A549 (cell line): ENCODE measurements at regions not wholly inside any gene's neighbourhood (a gene's known extent, or its start where the extent isn't known, plus 50 kb on each side); places are given as distances from the start of the nearest gene placed in this dataset.

ENCODE experiments used
- ATAC-seq, 2 experiments: fragments of 200-7000 bp in 1 of 2; fragments of >200 bp in 1 of 2; cut with Nextera tagmentation in 1 of 2; cut with Tn5 transposase in 1 of 2; 3 replicates each; pipeline versions ENCODE4 v1.8.0 to v1.9.1; 2018 to 2020; ENCODE audit warnings: mild to moderate bottlenecking in 1 of 2, moderate library complexity in 1 of 2
- CTCF ChIA-PET: fragments of 300-600 bp; sonication (Branson Sonifier 250); formaldehyde crosslinking; extraction: SDS; loops from one replicate; lab custom pipeline; 2021; ENCODE audit warnings: antibody characterized with exemption, inconsistent platforms; lab: Yijun Ruan, JAX
- POLR2A ChIA-PET: fragments of 350-600 bp; formaldehyde crosslinking; extraction: SDS; loops from one replicate; lab custom pipeline; 2021; ENCODE audit warnings: antibody characterized with exemption, inconsistent platforms; lab: Yijun Ruan, JAX
- DNase-seq, 2 experiments: peaks; one replicate each; pipeline versions ENCODE4 v3.0.0 to v3.0.0-alpha.2; 2011 to 2016; ENCODE audit warnings: low read depth in 1 of 2, low spot score in 1 of 2
- FAIRE-seq: peaks from 2 replicates; lab custom pipeline; 2011; peaks lifted over from hg19 to GRCh38; lab: Jason Lieb, UNC
- H3K27ac ChIP-seq, 2 experiments: fragments of >200 bp; sonication (Bioruptor Twin); formaldehyde crosslinking; 3 replicates each; pipeline ENCODE4 v1.5.1; 2016 to 2017
- H3K4me1 ChIP-seq: fragments of >200 bp; sonication (Bioruptor Twin); formaldehyde crosslinking; 3 replicates; pipeline ENCODE4 v1.6.1; 2016
- H3K4me2 ChIP-seq: fragments of >200 bp; sonication (Bioruptor Twin); formaldehyde crosslinking; 3 replicates; pipeline ENCODE4 v1.6.1; 2016
- H3K4me3 ChIP-seq: fragments of >200 bp; sonication (Bioruptor Twin); formaldehyde crosslinking; 3 replicates; pipeline ENCODE4 v1.5.1; 2016
- H3K9me3 ChIP-seq: fragments of >200 bp; sonication (Bioruptor Twin); formaldehyde crosslinking; 3 replicates; pipeline ENCODE4 v1.6.1; 2016
- CBX2 ChIP-seq: fragments of 200-600 bp; sonication (generic); IDR thresholded peaks from 2 replicates; pipeline ENCODE4 v1.6.1; 2016; ENCODE audit warnings: low read depth, mild to moderate bottlenecking, borderline replicate concordance
- EHF ChIP-seq: fragments of 250-450 bp; sonication (Bioruptor Pico); IDR thresholded peaks from 2 replicates; pipeline ENCODE4 v1.5.0; 2020; ENCODE audit warnings: mild to moderate bottlenecking
- EP300 ChIP-seq, 2 experiments: fragments of >200 bp; sonication (Bioruptor Twin); formaldehyde crosslinking; IDR thresholded peaks; 2 replicates in 1 of 2; 3 replicates in 1 of 2; pipeline ENCODE4 v1.6.1; 2016 to 2017
- FOSB ChIP-seq: fragments of 250-450 bp; sonication (Bioruptor Pico); IDR thresholded peaks from 2 replicates; pipeline ENCODE4 v1.5.0; 2020; ENCODE audit warnings: mild to moderate bottlenecking, moderate library complexity
- FOSL2 ChIP-seq, 2 experiments: fragments of 450-650 bp in 1 of 2; fragments of >200 bp in 1 of 2; sonication (Bioruptor Twin) in 1 of 2; formaldehyde crosslinking; IDR thresholded peaks; 2 replicates each; pipeline versions ENCODE4 v1.5.0 to v1.6.1; 2016 to 2020; ENCODE audit warnings: mild to moderate bottlenecking in 1 of 2, moderate library complexity in 1 of 2
- FOXS1 ChIP-seq: fragments of 250-450 bp; sonication (Bioruptor Pico); IDR thresholded peaks from 2 replicates; pipeline ENCODE4 v1.5.0; 2020; ENCODE audit warnings: mild to moderate bottlenecking, moderate library complexity
- HDAC2 ChIP-seq: fragments of 200-600 bp; sonication (generic); IDR thresholded peaks from 2 replicates; pipeline ENCODE4 v1.6.1; 2016
- HEYL ChIP-seq: fragments of 250-450 bp; sonication (Bioruptor Pico); IDR thresholded peaks from 2 replicates; pipeline ENCODE4 v1.8.0; 2021; ENCODE audit warnings: mild to moderate bottlenecking, moderate library complexity
- HMGXB4 ChIP-seq: fragments of 250-450 bp; sonication (Bioruptor Pico); IDR thresholded peaks from 2 replicates; pipeline ENCODE4 v1.5.0; 2021; ENCODE audit warnings: mild to moderate bottlenecking, moderate library complexity, borderline replicate concordance
- HOXA7 ChIP-seq: fragments of 250-450 bp; sonication (Bioruptor Pico); IDR thresholded peaks from 2 replicates; pipeline ENCODE4 v1.5.0; 2020; ENCODE audit warnings: mild to moderate bottlenecking, moderate library complexity
- JUN ChIP-seq, 2 experiments: fragments of >200 bp; sonication (Bioruptor Twin); formaldehyde crosslinking; IDR thresholded peaks; 2 replicates in 1 of 2; 3 replicates in 1 of 2; pipeline ENCODE4 v1.6.1; 2016 to 2017
- JUNB ChIP-seq: fragments of >200 bp; sonication (Bioruptor Twin); formaldehyde crosslinking; IDR thresholded peaks from 2 replicates; pipeline ENCODE4 v1.6.1; 2016
- KDM1A ChIP-seq: fragments of 200-600 bp; sonication (generic); IDR thresholded peaks from 2 replicates; pipeline ENCODE4 v1.6.1; 2016; ENCODE audit warnings: low read depth, mild to moderate bottlenecking
- MAZ ChIP-seq: fragments of 150-350 bp; IDR thresholded peaks from 2 replicates; pipeline ENCODE4 v1.6.1; 2014; ENCODE audit warnings: antibody characterized with exemption, low read depth, low read length, borderline replicate concordance
- NR3C1 ChIP-seq: fragments of >200 bp; sonication (Bioruptor Twin); formaldehyde crosslinking; IDR thresholded peaks from 3 replicates; pipeline ENCODE4 v1.6.1; 2017
- POLR2A ChIP-seq: IDR thresholded peaks from 2 replicates; pipeline ENCODE4 v1.6.1; 2012; ENCODE audit warnings: mild to moderate bottlenecking, low read length
- POLR2AphosphoS2 ChIP-seq: conservative IDR thresholded peaks from 2 replicates; pipeline ENCODE4 v1.6.1; 2012; ENCODE audit warnings: low read length, improper control_type of control experiment, inconsistent platforms
- REST ChIP-seq: fragments of 200-600 bp; sonication (generic); IDR thresholded peaks from 2 replicates; pipeline ENCODE4 v1.6.1; 2016; ENCODE audit warnings: antibody characterized with exemption, mild to moderate bottlenecking, moderate library complexity
- RFX5 ChIP-seq: fragments of 450-650 bp; IDR thresholded peaks from 2 replicates; pipeline ENCODE4 v1.7.1; 2014; ENCODE audit warnings: antibody characterized with exemption, mild to moderate bottlenecking, moderate library complexity
- RNF2 ChIP-seq: fragments of 200-600 bp; sonication (generic); IDR thresholded peaks from 2 replicates; pipeline ENCODE4 v1.6.1; 2016; ENCODE audit warnings: low read depth, mild to moderate bottlenecking, antibody characterized with exemption, moderate library complexity, borderline replicate concordance
- SMC3 ChIP-seq: fragments of >200 bp; sonication (Bioruptor Twin); formaldehyde crosslinking; IDR thresholded peaks from 3 replicates; pipeline ENCODE4 v1.6.1; 2018; ENCODE audit warnings: inconsistent platforms
- SREBF2 ChIP-seq: fragments of 450-650 bp; IDR thresholded peaks from 2 replicates; pipeline ENCODE4 v1.6.1; 2014; ENCODE audit warnings: mild to moderate bottlenecking, moderate library complexity
- USF2 ChIP-seq: fragments of 450-650 bp; IDR thresholded peaks from 2 replicates; pipeline ENCODE4 v1.6.1; 2014; ENCODE audit warnings: antibody characterized with exemption
- ZC3H11A ChIP-seq: fragments of 450-650 bp; IDR thresholded peaks from 2 replicates; pipeline ENCODE4 v1.6.1; 2014; ENCODE audit warnings: antibody characterized with exemption, mild to moderate bottlenecking
- WGBS: methylation state at CpG from one replicate; pipeline ENCODE4 v1.1.6; 2017; ENCODE audit errors: missing lambda C conversion rate; 5-methylcytosine and 5-hydroxymethylcytosine counted together

- H3K27ac ChIP-seq: peak overlapping the region; percentile 65 to 78
- H3K4me3 ChIP-seq: no peak overlapping the region
- DNase-seq (no peak), FAIRE-seq (peak; percentile 72)
- peak overlapping the region; percentile 71 for H3K4me2 ChIP-seq
- TF ChIP-seq JUNB (peak; percentile 64; the same call in 1 of the 2 replicates), FOSL2 (IDR thresholded peaks at IDR 0.05) (0 out of 2 replicates have a peak, but pooled peaks have one; percentile 27), FOSL2 (CRISPR knock-in tag; IDR thresholded peaks at IDR 0.05) (peak; percentile 56), JUN (IDR thresholded peaks at IDR 0.05) (0 out of 5 replicates have a peak, but pooled peaks of 1 of the 2 experiments have one; percentile 2), CBX2 (no peak), USF2 (no peak), KDM1A (no peak), SMC3 (no peak), MAZ (no peak), HDAC2 (no peak), POLR2A (no peak)
- TF ChIP-seq, all 56 proteins: peak for 3
- WGBS: 71% methylated on average over 12 of the region's 12 CpGs
- CTCF ChIA-PET: interaction anchor here (1.0 to 7.3 kb wide), 10 partner anchors 11 to 308 kb away, joined by 3 to 63 read pairs (median 7); no protein-coding TSS in a partner anchor
- POLR2A ChIA-PET: no interaction called here
- Histone ChIP-seq H3K9me3 (no peaks in the 10 kb centered on the region), H3K4me1 (peaks cover 63% of the 10 kb centered on the region)
- ATAC-seq: peak in 1 of 2 experiments; percentile 26; a peak in 2 of 6 replicates
These were observed 209.4 kb downstream of the FOXA2 start for GRCh38 chr20:22374678-22375590.

- Histone ChIP-seq H3K4me1 (peaks cover 54% of the 10 kb centered on the region), H3K27ac (peak overlapping the region; percentile 65 to 78; a peak in 5 of 6 replicates), H3K9me3 (no peaks in the 10 kb centered on the region), H3K4me3 (no peak overlapping the region), H3K4me2 (peak overlapping the region; percentile 71)
- FAIRE-seq (peak; percentile 36), DNase-seq (no peak), ATAC-seq (no peak)
- TF ChIP-seq HEYL (CRISPR knock-in tag): no peak
- TF ChIP-seq FOXS1 (CRISPR knock-in tag): no peak
- peak in 1 of 2 experiments; percentile 33; a peak in 1 of 5 replicates for TF ChIP-seq EP300 (IDR thresholded peaks at IDR 0.05)
- TF ChIP-seq HOXA7: no peak
- TF ChIP-seq JUNB: peak; percentile 61; the same call in 1 of the 2 replicates
- CTCF ChIA-PET: interaction anchor here (1.0 to 7.3 kb wide), 11 partner anchors 12 to 966 kb away, joined by 3 to 63 read pairs (median 4); no protein-coding TSS in a partner anchor
- 55% methylated on average over 3 of the region's 3 CpGs for WGBS
- POLR2A ChIA-PET: no interaction called here
These were observed 210.3 kb downstream of the FOXA2 start for GRCh38 chr20:22374066-22374465.

- peaks cover 50% of the 10 kb centered on the region for H3K4me1 ChIP-seq
- ChIA-PET POLR2A (no interaction called here), CTCF (interaction anchor here (1.0 to 7.3 kb wide), 12 partner anchors 13 to 967 kb away, joined by 3 to 63 read pairs (median 4); no protein-coding TSS in a partner anchor)
- TF ChIP-seq RFX5 (no peak), HDAC2 (no peak), REST (no peak), RNF2 (no peak), FOSB (CRISPR knock-in tag) (no peak), EHF (CRISPR knock-in tag) (no peak), HEYL (CRISPR knock-in tag) (no peak), POLR2AphosphoS2 (no peak), SREBF2 (no peak), HMGXB4 (CRISPR knock-in tag) (no peak), ZC3H11A (no peak), NR3C1 (no peak)
These were observed 211.0 kb downstream of the FOXA2 start for GRCh38 chr20:22373164-22373895.

More at GRCh38 chr20:22373164-22373895, 211.0 kb downstream of the FOXA2 start:
- Histone ChIP-seq H3K4me3 (no peak overlapping the region), H3K4me2 (peak overlapping the region; percentile 71; the same call in 2 of the 3 replicates), H3K9me3 (no peaks in the 10 kb centered on the region), H3K27ac (peak overlapping the region; percentile 22 to 78; a peak in 5 of 6 replicates)
- DNase-seq: no peak
- ATAC-seq: no peak
- peak; percentile 86 for FAIRE-seq
- 93% methylated on average over 5 of the region's 5 CpGs for WGBS
